ENCODE measurements at regions not wholly inside any gene's neighbourhood (a gene's known extent, or its start where the extent isn't known, plus 50 kb on each side); places are given as distances from the start of the nearest gene placed in this dataset.
"Not testable (repeated sequence)": the region's sequence is repeated elsewhere in the genome, so short reads cannot be mapped to it uniquely, and the experiment has no call there.

DNA sequence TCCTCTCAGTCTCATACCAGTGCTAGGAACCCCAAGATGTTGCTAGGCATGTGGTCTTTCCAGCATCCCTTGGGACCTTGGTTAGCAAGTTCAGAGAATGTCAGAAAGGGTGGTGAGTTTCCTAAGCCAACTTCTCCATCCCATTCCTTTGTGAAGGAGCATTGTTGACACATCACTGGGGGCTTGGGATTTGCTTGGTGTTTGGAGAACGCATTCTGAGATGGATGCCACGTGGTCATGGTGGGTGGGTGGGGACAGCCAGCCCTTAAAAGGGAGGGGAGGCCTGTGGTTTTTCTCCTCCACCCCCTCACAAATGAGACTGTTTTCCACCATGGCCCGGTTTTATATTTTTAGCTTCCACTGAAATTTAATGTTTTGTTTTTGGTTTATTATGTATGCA is 83.3 kb upstream of the ZNF536 start:
- no peak for TF ChIP-seq CTCF (IDR thresholded peaks at IDR 0.05; ENCODE audit: insufficient read depth, missing control alignments)
- no peak for DNase-seq (ENCODE audit: insufficient read length, low spot score)
- FAIRE-seq = no peak

DNA sequence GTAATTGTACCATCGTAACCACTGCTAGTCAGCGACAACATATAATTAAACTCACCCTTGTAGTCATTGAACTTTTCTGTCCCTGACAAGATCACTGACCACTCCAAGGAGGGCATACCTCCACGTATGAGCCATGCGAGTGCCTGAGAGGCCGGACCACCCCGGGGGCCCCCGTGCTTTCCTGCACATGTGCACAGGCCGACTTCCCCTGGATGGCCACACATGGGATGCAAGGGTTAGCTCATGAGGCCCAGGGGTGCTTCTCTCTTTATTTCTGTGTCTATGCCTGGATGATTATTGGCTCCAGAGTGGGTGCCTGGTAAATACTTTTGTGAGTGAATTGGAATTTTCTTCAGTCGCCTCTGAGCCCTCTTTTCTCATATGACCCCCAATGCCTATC is 82.8 kb upstream of the ZNF536 start:
- no peak for TF ChIP-seq CTCF (IDR thresholded peaks at IDR 0.05; ENCODE audit: insufficient read depth, missing control alignments)
- no peak for DNase-seq (ENCODE audit: insufficient read length, low spot score)
- FAIRE-seq = no peak

GRCh38 chr19:30290805-30291204 is 81.4 kb upstream of the ZNF536 start:
- not testable (repeated sequence) for DNase-seq (ENCODE audit: insufficient read length, low spot score); FAIRE-seq

- no peak for TF ChIP-seq CTCF (IDR thresholded peaks at IDR 0.05; ENCODE audit: insufficient read depth, missing control alignments)
- FAIRE-seq (no peak), DNase-seq (ENCODE audit: insufficient read length, low spot score) (no peak)
These were observed 79.0 kb upstream of the ZNF536 start for GRCh38 chr19:30293051-30293785.

- DNase-seq (ENCODE audit: insufficient read length, low spot score) = no peak
- TF ChIP-seq CTCF (IDR thresholded peaks at IDR 0.05; ENCODE audit: insufficient read depth, missing control alignments) = no peak
- FAIRE-seq = no peak
These were observed 74.2 kb upstream of the ZNF536 start for GRCh38 chr19:30297969-30298368.

DNA sequence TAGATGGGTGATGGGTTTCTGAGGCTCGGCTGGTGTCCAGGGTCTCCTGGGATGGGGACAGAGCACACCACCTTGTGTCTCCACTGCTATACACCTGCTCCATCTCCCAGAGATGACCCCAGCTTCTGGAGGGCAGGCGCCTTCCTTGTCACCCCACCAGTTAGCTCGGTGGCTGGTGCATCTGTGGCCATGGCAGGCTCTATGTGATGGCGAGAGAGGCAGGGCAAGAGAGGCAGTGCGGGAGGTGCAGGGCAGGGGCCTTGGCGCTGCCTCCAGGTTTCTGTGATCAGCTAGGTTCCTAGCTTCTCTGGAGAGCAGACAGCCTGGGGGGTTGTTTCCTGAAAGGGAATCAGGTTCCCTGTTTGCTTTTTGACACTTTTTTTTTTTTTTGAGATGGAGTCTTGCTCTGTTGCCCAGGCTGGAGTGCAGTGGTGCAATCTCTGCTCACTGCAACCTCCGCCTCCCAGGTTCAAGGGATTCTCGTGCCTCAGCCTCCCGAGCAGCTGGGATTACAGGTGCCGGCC is 69.0 kb upstream of the ZNF536 start:
- no peak for DNase-seq (ENCODE audit: insufficient read length, low spot score)
- no peak for FAIRE-seq
- no peak for TF ChIP-seq CTCF (IDR thresholded peaks at IDR 0.05; ENCODE audit: insufficient read depth, missing control alignments)

GRCh38 chr19:30304540-30304939 is 67.6 kb upstream of the ZNF536 start:
- DNase-seq (ENCODE audit: insufficient read length, low spot score) (no peak), FAIRE-seq (no peak)
- TF ChIP-seq CTCF (IDR thresholded peaks at IDR 0.05; ENCODE audit: insufficient read depth, missing control alignments) = no peak
